Muscle of arm (tissue), 1 donor: ENCODE measurements at regions not wholly inside any gene's neighbourhood (a gene's known extent, or its start where the extent isn't known, plus 50 kb on each side); places are given as distances from the start of the nearest gene placed in this dataset.
"Not testable (repeated sequence)": the region's sequence is repeated elsewhere in the genome, so short reads cannot be mapped to it uniquely, and the experiment has no call there.

Source experiments
- DNase-seq: peaks from one replicate; pipeline ENCODE4 v3.0.0-alpha.2; 2013

DNA sequence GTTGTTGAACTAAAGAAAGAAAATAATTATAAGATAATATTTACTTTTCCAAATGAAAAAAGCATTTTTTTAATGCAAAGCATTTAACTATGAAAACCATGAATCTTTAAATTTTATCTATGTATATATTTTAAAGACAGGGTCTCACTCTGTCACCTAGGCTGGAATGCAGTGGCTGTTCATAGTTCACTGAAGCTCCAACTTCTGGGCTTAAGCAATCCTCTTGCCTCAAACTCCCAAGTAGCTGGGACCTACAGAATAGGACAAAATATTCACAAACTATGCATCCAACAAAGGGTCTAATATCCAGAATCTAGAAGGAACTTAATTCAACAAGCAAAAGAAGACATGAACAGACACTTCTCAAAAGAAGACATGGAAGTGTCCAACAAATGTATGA lies 55.9 kb upstream of the ALB start:
- no peak for DNase-seq

- DNase-seq, result no peak
Measured at GRCh38 chr4:73347497-73347896, 56.6 kb upstream of the ALB start.

GRCh38 chr4:73345399-73345975 lies 58.6 kb upstream of the ALB start:
- DNase-seq, result no peak

GRCh38 chr4:73344106-73344505 lies 60.0 kb upstream of the ALB start:
- no peak for DNase-seq

DNA sequence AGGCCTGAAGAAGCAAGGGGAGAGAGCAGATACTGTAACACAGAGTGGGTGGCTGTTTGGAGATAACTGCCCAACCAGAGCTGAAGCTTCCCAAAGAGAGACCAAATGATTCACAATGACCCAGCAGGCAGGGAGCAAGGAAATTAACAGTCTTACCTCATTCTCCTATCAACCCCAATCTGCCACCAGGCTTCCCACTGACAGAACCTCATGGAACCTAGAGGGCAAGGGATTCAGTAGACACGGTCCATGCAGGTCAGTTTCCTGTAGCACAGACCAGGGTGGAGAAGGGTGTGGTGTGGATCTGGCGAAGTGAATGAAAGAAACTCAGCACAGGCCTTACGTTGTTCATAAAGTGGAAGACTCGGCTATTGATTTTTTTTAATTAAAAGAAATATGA lies 60.7 kb upstream of the ALB start:
- DNase-seq, result no peak

GRCh38 chr4:73341454-73341853 lies 62.6 kb upstream of the ALB start:
- DNase-seq, result peak; percentile 22

DNA sequence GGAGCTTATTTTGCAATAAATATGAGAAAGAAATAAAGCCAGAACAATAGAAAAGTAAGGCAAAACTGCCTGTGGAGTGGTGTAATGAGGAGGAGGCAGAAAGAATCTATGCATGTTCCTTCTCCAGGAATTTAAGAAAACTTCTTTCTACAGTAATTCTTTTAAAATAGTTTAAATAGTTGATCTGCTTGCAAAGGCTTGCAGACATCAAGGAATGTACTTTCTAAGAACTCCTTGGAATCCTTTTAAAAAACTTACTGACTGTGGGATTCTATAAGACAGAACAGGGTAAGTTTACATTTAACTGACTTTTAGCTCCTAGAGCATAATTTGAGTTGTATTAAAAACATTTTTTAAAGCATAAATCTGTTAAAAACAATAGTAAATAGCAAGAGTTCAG lies 63.2 kb upstream of the ALB start:
- no peak for DNase-seq

DNA sequence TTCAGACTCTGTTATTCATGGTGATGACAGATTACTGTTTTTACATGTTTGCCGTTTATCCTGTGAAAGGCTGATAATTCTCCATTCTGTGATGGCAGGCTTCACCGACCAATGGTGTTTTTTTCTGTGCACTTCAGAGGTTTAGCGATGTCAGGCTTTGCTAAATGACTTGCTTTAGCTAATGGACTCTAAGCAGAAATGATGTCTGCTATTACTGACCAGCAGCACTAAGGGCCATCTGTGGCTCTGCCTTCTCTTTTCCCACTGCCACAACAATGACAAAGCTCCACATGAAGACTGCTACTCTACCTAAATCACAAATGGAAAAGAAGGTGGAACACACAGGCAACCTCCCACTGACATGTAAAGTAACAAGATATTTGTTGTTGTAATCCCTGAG lies 68.4 kb upstream of the ALB start:
- DNase-seq, result no peak

DNA sequence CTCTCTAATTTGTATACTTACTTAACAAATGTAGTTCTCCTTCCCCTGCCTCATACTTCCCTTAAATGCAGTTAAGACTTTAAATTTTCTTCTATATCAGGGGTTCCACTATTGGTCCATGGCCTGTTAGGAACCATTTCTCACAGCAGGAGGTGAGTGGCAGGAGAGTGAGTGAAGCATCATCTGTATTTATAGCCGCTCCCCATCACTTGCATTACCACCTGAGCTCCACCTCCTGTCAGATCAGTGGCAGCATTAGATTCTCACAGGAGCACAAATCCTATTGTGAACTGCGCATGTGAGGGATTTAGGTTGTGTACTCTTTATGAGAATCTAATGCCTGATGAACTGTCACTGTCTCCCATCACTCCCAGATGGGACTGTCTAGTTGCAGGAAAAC lies 72.1 kb upstream of the ALB start:
- not testable (repeated sequence) for DNase-seq

- no peak for DNase-seq
Measured at GRCh38 chr4:73329300-73329699, 70.7 kb upstream of the ANKRD17 start.

GRCh38 chr4:73325776-73326175 lies 67.2 kb upstream of the ANKRD17 start:
- DNase-seq, result not testable (repeated sequence)

- no peak for DNase-seq
Measured at GRCh38 chr4:73317092-73317491, 58.5 kb upstream of the ANKRD17 start.

- no peak for DNase-seq
Measured at GRCh38 chr4:73315091-73315490, 56.5 kb upstream of the ANKRD17 start.

DNA sequence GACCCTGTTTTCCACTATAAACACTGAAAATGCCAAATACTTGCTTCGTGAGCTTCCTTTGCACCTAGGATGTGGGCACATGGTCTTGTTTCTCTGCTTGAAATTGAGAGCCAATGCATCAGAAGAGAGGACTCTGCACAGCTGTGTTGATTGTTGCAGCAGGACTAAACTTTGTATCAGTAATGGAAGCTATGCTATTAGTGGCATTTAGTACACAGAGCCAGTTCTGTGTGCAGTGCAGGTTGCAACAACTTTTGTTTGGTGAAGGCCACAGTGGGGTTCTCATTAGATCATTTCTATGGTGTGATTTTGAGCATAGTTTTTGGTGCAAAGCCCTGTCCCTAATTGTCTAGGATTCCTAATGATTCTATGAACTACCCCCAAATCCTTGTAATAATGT lies 54.4 kb upstream of the ANKRD17 start:
- no peak for DNase-seq

DNA sequence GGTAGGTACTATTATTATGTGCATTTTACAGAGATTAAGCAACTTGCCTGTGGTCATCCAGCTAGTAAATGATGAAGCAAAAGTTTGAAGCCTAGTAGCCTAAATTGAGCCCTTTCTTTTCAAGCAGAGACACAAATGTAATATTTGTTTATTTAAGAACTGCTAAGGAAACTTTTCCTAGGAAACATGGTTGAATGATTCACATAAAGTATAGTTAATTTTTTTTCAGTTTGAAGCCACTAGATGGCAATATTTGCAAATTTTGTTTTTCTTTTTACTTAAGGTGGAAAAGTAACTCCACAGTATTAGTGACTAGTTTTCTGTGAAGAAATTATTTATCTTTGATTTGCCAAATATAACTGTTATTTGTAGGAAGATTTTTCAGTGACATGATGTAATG lies 52.8 kb upstream of the ANKRD17 start:
- peak; percentile 2 for DNase-seq

GRCh38 chr4:73309211-73309610 lies 50.6 kb upstream of the ANKRD17 start:
- no peak for DNase-seq
